RWPE1 (cell line): ENCODE measurements at regions not wholly inside any gene's neighbourhood (a gene's known extent, or its start where the extent isn't known, plus 50 kb on each side); places are given as distances from the start of the nearest gene placed in this dataset.

ENCODE experiments used
- CTCF ChIA-PET: fragments of 350-600 bp; sonication (Branson Sonifier 250); formaldehyde crosslinking; extraction: SDS; loops from one replicate; lab custom pipeline; 2021; lab: Yijun Ruan, JAX
- POLR2A ChIA-PET: fragments of 400-600 bp; formaldehyde crosslinking; extraction: SDS; loops from one replicate; lab custom pipeline; 2020; ENCODE audit warnings: antibody characterized with exemption; ENCODE audit not compliant: low non-redundant PET; lab: Yijun Ruan, JAX
- DNase-seq: peaks from one replicate; pipeline ENCODE4 v3.0.0; 2012; ENCODE audit warnings: low spot score
- H3K27ac ChIP-seq: fragments of 450-650 bp; 2 replicates; pipeline ENCODE4 v1.5.1; 2017
- CTCF ChIP-seq: fragments of 450-650 bp; conservative IDR thresholded peaks from 2 replicates; pipeline ENCODE4 v1.5.1; 2017; ENCODE audit warnings: low read depth, mild to moderate bottlenecking

- H3K27ac ChIP-seq: no peak overlapping the region
- DNase-seq: no peak
- ChIA-PET POLR2A (no interaction called here), CTCF (no interaction called here)
- no peak for TF ChIP-seq CTCF
Observed at GRCh38 chr5:41648996-41649395, 138.6 kb upstream of the PLCXD3 start.

DNA sequence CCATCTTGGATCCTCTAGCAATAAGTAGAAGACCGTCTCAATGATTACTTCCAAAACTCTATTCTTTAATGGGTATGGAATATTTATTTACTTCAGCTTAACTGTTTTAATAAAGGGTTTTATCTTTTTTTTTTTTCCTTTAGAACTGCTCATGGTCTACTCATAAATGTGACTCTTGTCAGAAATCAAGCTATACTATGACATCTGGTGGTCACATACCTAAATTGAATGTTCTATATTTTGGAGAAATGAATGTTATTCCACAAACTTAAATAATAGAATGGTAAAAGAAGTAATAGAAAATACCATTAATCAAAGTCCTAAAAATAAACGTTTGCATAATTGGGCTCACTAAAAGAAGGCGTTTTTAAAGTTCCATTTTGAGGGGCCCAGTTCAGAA, 131.2 kb upstream of the PLCXD3 start:
- ChIA-PET POLR2A (no interaction called here), CTCF (interaction anchor here (0.6 to 1.2 kb wide), 4 partner anchors 57 to 895 kb away, joined by 3 read pairs; no protein-coding TSS in a partner anchor)
- no peak overlapping the region for H3K27ac ChIP-seq
- TF ChIP-seq CTCF: no peak
- DNase-seq: no peak

- ChIA-PET CTCF (interaction anchor here (0.6 kb wide), 1 partner anchor 1613 kb away, joined by 3 read pairs; no protein-coding TSS in a partner anchor), POLR2A (no interaction called here)
- H3K27ac ChIP-seq: no peak overlapping the region
- TF ChIP-seq CTCF: no peak
- no peak for DNase-seq
Observed at GRCh38 chr5:41638685-41639084, 128.3 kb upstream of the PLCXD3 start.

DNA sequence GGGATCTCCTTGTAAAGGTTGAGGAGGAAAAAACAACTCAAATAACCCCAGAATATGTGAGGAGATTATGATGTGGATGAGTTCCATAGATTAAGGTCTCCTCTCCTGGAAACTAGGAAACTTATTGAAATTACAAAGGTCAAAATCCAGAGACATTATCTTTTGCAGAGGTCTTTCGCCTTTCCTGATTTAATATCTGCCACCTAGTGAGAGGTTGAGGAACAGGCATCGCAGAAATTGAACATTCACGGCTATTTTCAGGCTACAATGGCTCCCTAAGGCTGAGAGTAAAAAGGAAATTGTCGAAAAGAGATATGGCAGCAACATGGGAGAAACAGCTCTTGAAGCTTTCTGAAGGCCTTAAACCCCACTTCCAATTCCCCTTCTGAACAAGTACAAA, 127.5 kb upstream of the PLCXD3 start:
- TF ChIP-seq CTCF: no peak
- POLR2A ChIA-PET: interaction anchor here (0.6 kb wide), 1 partner anchor 805 kb away, joined by 3 read pairs; no protein-coding TSS in a partner anchor
- H3K27ac ChIP-seq: no peak overlapping the region
- CTCF ChIA-PET: no interaction called here
- DNase-seq: no peak

DNA sequence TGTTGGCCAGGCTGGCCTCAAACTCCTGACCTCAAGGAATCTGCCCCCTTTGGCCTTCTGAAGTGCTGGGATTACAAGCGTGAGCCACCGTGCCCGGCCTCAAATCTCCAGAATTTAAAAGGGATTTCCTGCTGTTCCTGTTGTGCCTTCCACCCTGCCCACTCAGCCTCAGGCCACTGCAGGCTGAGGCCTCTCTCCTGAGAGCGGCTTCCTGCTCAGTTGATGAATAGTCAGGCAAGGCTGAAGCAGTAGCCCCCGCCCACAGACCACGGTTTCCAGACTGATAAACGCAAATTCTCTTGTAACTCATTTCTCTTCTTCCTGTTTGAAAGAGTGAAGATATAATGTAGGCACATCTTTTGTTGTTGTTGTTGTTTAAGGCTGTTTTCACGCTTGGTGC, 127.0 kb upstream of the PLCXD3 start:
- TF ChIP-seq CTCF: no peak

DNA sequence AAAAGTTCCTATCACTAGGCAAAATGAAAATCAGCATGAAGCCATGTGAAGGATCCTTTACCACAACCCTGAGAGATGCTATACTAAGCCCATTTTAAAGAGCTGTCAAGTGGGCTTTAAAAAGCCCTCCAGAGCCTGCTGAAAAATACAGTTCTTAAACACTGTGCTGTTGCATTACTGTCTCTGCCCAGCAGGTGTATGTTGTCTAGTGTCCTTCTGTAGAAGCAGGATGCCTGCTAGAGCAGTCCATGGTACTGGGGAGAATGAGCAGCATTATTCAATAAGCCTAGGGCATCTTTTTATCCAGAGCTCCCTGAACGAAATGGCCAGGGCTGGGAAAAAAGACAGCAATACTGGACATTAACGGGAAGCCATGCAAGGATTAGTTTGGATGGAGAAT, 126.2 kb upstream of the PLCXD3 start:
- ChIA-PET CTCF (interaction anchor here (0.5 to 1.1 kb wide), 4 partner anchors 75 to 421 kb away, joined by 3 to 6 read pairs (median 4); no protein-coding TSS in a partner anchor), POLR2A (no interaction called here)
- DNase-seq: no peak
- no peak overlapping the region for H3K27ac ChIP-seq
- no peak for TF ChIP-seq CTCF

More for the DNA sequence above, 127.0 kb upstream of the PLCXD3 start:
- no peak overlapping the region for H3K27ac ChIP-seq
- POLR2A ChIA-PET: interaction anchor here (0.6 kb wide), 1 partner anchor 805 kb away, joined by 3 read pairs; no protein-coding TSS in a partner anchor
- CTCF ChIA-PET: no interaction called here
- no peak for DNase-seq
